ENCODE measurements at regions not wholly inside any gene's neighbourhood (a gene's known extent, or its start where the extent isn't known, plus 50 kb on each side); places are given as distances from the start of the nearest gene placed in this dataset.

- H3K9me3 ChIP-seq (replicated peaks in 1 of 3), result no peaks in the 10 kb centered on the region
- intact Hi-C loops (cut with DNase I), result no loop called here
- DNase-seq, result no peak
- no peaks in the 10 kb centered on the region for H3K36me3 ChIP-seq (replicated peaks in 1 of 2)
- TF ChIP-seq CTCF (IDR thresholded peaks at IDR 0.05) (no peak), POLR2A (IDR thresholded peaks at IDR 0.05) (no peak)
- H3K27ac ChIP-seq, result no peak overlapping the region
- no peak overlapping the region for H3K4me3 ChIP-seq
- peaks cover 0 to 7% of the 10 kb centered on the region in 2 donors for H3K4me1 ChIP-seq (replicated peaks in 1 of 2)
- 44 to 78% (median 73%) methylated on average over 2 of the region's 2 CpGs for WGBS, 4 donors
- H3K27me3 ChIP-seq, result no peaks in the 10 kb centered on the region
Measured at GRCh38 chr6:134432036-134432435, 114.1 kb upstream of the SGK1 start.

- intact Hi-C loops (cut with DNase I), result no loop called here
- no peak for TF ChIP-seq POLR2A (IDR thresholded peaks at IDR 0.05)
- no peak for TF ChIP-seq CTCF (IDR thresholded peaks at IDR 0.05)
- H3K9me3 ChIP-seq (replicated peaks in 1 of 3), result no peaks in the 10 kb centered on the region
- DNase-seq, result no peak
- H3K27ac ChIP-seq, result no peak overlapping the region
- no peaks in the 10 kb centered on the region for H3K36me3 ChIP-seq (replicated peaks in 1 of 2)
- no peaks in the 10 kb centered on the region for H3K27me3 ChIP-seq
- 84 to 93% (median 91%) methylated on average over 3 of the region's 3 CpGs for WGBS, 4 donors
- no peak overlapping the region for H3K4me3 ChIP-seq
- H3K4me1 ChIP-seq (replicated peaks in 1 of 2), result peaks cover 0 to 1% of the 10 kb centered on the region in 2 donors
Measured at GRCh38 chr6:134431421-134431859, 113.5 kb upstream of the SGK1 start.

GRCh38 chr6:134429861-134430380 lies 112.0 kb upstream of the SGK1 start:
- 73 to 83% (median 81%) methylated on average over 4 of the region's 4 CpGs for WGBS, 4 donors
- H3K4me1 ChIP-seq (replicated peaks in 1 of 2), result no peaks in the 10 kb centered on the region
- intact Hi-C loops (cut with DNase I), result no loop called here
- no peak for DNase-seq
- H3K36me3 ChIP-seq (replicated peaks in 1 of 2), result no peaks in the 10 kb centered on the region
- no peak overlapping the region for H3K27ac ChIP-seq
- H3K27me3 ChIP-seq, result no peaks in the 10 kb centered on the region
- no peaks in the 10 kb centered on the region for H3K9me3 ChIP-seq (replicated peaks in 1 of 3)
- TF ChIP-seq CTCF (IDR thresholded peaks at IDR 0.05) (no peak), POLR2A (IDR thresholded peaks at IDR 0.05) (no peak)
- no peak overlapping the region for H3K4me3 ChIP-seq

DNA sequence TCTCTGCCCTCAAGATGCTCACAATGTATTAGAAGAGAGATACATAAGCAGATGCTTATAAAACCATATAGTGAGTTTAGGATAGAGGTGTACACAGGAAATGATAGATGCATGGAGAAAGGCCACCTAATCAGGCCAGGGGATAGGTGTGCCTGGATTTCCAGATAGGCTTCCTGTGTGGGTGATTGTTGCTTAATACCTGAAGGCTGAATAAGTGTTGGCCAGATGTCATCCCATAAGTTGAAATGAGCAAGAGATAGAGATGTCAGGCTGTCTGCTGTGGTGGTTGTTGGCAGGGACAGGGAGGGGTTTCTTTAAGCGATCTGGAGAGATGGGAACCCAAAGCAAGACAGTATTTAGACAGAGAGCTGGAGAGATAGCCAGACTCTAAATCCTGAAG lies 109.8 kb upstream of the SGK1 start:
- Histone ChIP-seq H3K27me3 (no peaks in the 10 kb centered on the region), H3K36me3 (replicated peaks in 1 of 2) (no peaks in the 10 kb centered on the region), H3K27ac (no peak overlapping the region), H3K4me3 (no peak overlapping the region), H3K4me1 (replicated peaks in 1 of 2) (no peaks in the 10 kb centered on the region), H3K9me3 (replicated peaks in 1 of 3) (no peaks in the 10 kb centered on the region)
- intact Hi-C loops (cut with DNase I), result no loop called here
- TF ChIP-seq CTCF (IDR thresholded peaks at IDR 0.05), result no peak
- no peak for TF ChIP-seq POLR2A (IDR thresholded peaks at IDR 0.05)
- 70 to 95% (median 85%) methylated on average over 1 of the region's 1 CpG for WGBS, 4 donors
- no peak for DNase-seq

Measured in adrenal gland (tissue), 9 donors.